HL-60 (cell line): ENCODE measurements at regions not wholly inside any gene's neighbourhood (a gene's known extent, or its start where the extent isn't known, plus 50 kb on each side); places are given as distances from the start of the nearest gene placed in this dataset.

Experiments used
- GABPA ChIP-seq: IDR thresholded peaks from 2 replicates; pipeline ENCODE4 v1.6.1; 2012; ENCODE audit warnings: low read depth
- POLR2AphosphoS5 ChIP-seq: IDR thresholded peaks from 2 replicates; pipeline ENCODE4 v1.6.1; 2012; ENCODE audit warnings: low read depth
- SPI1 ChIP-seq: IDR thresholded peaks from 2 replicates; pipeline ENCODE4 v1.6.1; 2012; ENCODE audit warnings: low read depth, mild to moderate bottlenecking, borderline replicate concordance
- TF ChIP-seq, protein P1 (sequence below): IDR thresholded peaks from one replicate; pipeline ENCODE4 v1.5.1; 2011; ENCODE audit warnings: low read length, control low read depth, inconsistent platforms; ENCODE audit not compliant: insufficient read depth
- TF ChIP-seq, protein P2 (sequence below): IDR thresholded peaks from 2 replicates; pipeline ENCODE4 v1.6.1; 2012; ENCODE audit warnings: low read depth; ENCODE audit not compliant: insufficient replicate concordance

DNA sequence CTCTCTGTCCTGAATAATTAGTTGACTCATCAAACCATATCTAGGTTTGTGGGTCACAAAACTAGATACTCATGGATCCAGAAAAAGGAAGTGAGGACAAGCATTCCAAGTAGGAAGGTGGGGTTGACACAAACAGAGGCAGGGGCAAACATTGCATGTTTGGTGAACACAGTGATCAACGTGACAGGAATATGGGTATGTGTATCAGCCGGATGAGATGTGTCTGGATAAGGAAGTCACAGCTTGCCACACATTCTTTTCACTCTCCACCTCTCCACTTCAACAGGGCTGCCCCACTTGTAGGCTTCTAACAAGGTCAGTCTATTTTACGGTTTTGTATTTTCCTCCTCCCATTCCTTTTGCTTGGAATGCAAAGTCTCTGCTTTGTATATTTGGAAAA lies 319.0 kb downstream of the CYRIA start:
- TF ChIP-seq, protein P1, sequence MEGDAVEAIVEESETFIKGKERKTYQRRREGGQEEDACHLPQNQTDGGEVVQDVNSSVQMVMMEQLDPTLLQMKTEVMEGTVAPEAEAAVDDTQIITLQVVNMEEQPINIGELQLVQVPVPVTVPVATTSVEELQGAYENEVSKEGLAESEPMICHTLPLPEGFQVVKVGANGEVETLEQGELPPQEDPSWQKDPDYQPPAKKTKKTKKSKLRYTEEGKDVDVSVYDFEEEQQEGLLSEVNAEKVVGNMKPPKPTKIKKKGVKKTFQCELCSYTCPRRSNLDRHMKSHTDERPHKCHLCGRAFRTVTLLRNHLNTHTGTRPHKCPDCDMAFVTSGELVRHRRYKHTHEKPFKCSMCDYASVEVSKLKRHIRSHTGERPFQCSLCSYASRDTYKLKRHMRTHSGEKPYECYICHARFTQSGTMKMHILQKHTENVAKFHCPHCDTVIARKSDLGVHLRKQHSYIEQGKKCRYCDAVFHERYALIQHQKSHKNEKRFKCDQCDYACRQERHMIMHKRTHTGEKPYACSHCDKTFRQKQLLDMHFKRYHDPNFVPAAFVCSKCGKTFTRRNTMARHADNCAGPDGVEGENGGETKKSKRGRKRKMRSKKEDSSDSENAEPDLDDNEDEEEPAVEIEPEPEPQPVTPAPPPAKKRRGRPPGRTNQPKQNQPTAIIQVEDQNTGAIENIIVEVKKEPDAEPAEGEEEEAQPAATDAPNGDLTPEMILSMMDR = no peak
- TF ChIP-seq, protein P2, sequence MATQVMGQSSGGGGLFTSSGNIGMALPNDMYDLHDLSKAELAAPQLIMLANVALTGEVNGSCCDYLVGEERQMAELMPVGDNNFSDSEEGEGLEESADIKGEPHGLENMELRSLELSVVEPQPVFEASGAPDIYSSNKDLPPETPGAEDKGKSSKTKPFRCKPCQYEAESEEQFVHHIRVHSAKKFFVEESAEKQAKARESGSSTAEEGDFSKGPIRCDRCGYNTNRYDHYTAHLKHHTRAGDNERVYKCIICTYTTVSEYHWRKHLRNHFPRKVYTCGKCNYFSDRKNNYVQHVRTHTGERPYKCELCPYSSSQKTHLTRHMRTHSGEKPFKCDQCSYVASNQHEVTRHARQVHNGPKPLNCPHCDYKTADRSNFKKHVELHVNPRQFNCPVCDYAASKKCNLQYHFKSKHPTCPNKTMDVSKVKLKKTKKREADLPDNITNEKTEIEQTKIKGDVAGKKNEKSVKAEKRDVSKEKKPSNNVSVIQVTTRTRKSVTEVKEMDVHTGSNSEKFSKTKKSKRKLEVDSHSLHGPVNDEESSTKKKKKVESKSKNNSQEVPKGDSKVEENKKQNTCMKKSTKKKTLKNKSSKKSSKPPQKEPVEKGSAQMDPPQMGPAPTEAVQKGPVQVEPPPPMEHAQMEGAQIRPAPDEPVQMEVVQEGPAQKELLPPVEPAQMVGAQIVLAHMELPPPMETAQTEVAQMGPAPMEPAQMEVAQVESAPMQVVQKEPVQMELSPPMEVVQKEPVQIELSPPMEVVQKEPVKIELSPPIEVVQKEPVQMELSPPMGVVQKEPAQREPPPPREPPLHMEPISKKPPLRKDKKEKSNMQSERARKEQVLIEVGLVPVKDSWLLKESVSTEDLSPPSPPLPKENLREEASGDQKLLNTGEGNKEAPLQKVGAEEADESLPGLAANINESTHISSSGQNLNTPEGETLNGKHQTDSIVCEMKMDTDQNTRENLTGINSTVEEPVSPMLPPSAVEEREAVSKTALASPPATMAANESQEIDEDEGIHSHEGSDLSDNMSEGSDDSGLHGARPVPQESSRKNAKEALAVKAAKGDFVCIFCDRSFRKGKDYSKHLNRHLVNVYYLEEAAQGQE = no peak
- no peak for TF ChIP-seq GABPA
- no peak for TF ChIP-seq POLR2AphosphoS5
- no peak for TF ChIP-seq SPI1
